Cardiac muscle cell (in vitro differentiated cells and primary cell): ENCODE measurements at regions not wholly inside any gene's neighbourhood (a gene's known extent, or its start where the extent isn't known, plus 50 kb on each side); places are given as distances from the start of the nearest gene placed in this dataset.

Source experiments
- DNase-seq, 2 donors: peaks; one replicate each; pipeline versions ENCODE4 v3.0.0 to v3.0.0-alpha.2; 2010 to 2017; ENCODE audit warnings: low read depth in 1 of 2, low spot score in 1 of 2
- H3K27ac ChIP-seq: fragments of 200-600 bp; sonication (generic); 2 replicates; pipeline ENCODE4 v1.5.1; 2016
- H3K27me3 ChIP-seq: fragments of 200-600 bp; sonication (generic); 2 replicates; pipeline ENCODE4 v1.6.0; 2016; ENCODE audit warnings: control low read depth
- H3K36me3 ChIP-seq: fragments of 200-600 bp; sonication (generic); 2 replicates; pipeline ENCODE4 v1.5.1; 2016; ENCODE audit warnings: control low read depth
- H3K4me1 ChIP-seq: fragments of 200-600 bp; sonication (generic); 2 replicates; pipeline ENCODE4 v1.8.1; 2017; ENCODE audit warnings: low read depth, mild to moderate bottlenecking, mixed run types
- H3K4me3 ChIP-seq: fragments of 200-600 bp; sonication (generic); 2 replicates; pipeline ENCODE4 v1.5.1; 2016; ENCODE audit warnings: mild to moderate bottlenecking
- H3K9me3 ChIP-seq: fragments of 200-600 bp; sonication (generic); 2 replicates; pipeline ENCODE4 v1.5.1; 2017; ENCODE audit warnings: low read depth, mild to moderate bottlenecking, control low read depth
- TF ChIP-seq, protein P1 (sequence below): IDR thresholded peaks from 2 replicates; pipeline ENCODE4 v1.5.1; 2012; ENCODE audit warnings: low read depth, mild to moderate bottlenecking, low read length

DNA sequence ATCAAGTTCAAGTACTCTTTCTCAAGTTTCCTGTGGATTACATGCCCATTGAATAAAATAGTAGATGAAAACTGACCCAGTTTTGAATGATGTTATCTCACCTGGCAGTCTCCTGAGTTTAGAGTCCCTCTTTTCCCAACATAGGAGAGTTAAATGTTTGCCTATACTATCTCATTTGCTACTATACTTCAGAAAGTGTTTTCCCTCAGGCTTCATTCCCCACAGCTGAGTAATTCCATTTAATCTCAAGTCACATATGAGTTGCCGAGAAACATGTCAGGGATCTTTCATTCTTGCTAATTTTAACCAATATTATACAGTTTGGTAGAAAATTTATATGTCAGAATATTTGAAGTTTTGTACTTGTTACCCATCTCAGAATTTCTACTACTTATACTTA, 150.4 kb upstream of the CDH19 start:
- H3K36me3 ChIP-seq = no peaks in the 10 kb centered on the region
- no peak overlapping the region for H3K4me3 ChIP-seq
- no peaks in the 10 kb centered on the region for H3K4me1 ChIP-seq
- no peak overlapping the region for H3K27ac ChIP-seq
- no peaks in the 10 kb centered on the region for H3K9me3 ChIP-seq
- no peaks in the 10 kb centered on the region for H3K27me3 ChIP-seq
- no peak for DNase-seq
- TF ChIP-seq, protein P1, sequence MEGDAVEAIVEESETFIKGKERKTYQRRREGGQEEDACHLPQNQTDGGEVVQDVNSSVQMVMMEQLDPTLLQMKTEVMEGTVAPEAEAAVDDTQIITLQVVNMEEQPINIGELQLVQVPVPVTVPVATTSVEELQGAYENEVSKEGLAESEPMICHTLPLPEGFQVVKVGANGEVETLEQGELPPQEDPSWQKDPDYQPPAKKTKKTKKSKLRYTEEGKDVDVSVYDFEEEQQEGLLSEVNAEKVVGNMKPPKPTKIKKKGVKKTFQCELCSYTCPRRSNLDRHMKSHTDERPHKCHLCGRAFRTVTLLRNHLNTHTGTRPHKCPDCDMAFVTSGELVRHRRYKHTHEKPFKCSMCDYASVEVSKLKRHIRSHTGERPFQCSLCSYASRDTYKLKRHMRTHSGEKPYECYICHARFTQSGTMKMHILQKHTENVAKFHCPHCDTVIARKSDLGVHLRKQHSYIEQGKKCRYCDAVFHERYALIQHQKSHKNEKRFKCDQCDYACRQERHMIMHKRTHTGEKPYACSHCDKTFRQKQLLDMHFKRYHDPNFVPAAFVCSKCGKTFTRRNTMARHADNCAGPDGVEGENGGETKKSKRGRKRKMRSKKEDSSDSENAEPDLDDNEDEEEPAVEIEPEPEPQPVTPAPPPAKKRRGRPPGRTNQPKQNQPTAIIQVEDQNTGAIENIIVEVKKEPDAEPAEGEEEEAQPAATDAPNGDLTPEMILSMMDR = no peak

DNA sequence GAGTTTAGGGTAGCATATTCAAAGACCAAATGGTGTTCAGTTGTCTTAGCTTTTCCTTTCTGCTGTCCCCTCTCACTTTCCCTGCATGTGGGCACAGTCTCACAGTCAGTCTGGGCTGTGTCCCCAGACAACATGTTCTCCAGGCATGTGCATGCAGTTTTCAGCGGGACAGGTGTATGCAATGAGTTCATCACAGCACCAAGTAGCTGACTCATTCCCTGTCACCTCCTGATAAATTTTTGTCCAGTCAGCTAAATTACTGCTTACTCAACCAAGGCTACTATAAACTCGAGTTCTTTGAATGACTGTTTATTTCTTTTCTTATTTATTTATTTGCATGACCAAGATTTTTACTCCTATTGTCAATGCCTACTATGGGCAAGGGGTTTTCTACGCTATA, 148.8 kb upstream of the CDH19 start:
- Histone ChIP-seq H3K4me1 (no peaks in the 10 kb centered on the region), H3K36me3 (no peaks in the 10 kb centered on the region), H3K27me3 (no peaks in the 10 kb centered on the region), H3K9me3 (no peaks in the 10 kb centered on the region), H3K27ac (no peak overlapping the region), H3K4me3 (no peak overlapping the region)
- TF ChIP-seq, protein P1 = no peak
- DNase-seq = no peak

DNA sequence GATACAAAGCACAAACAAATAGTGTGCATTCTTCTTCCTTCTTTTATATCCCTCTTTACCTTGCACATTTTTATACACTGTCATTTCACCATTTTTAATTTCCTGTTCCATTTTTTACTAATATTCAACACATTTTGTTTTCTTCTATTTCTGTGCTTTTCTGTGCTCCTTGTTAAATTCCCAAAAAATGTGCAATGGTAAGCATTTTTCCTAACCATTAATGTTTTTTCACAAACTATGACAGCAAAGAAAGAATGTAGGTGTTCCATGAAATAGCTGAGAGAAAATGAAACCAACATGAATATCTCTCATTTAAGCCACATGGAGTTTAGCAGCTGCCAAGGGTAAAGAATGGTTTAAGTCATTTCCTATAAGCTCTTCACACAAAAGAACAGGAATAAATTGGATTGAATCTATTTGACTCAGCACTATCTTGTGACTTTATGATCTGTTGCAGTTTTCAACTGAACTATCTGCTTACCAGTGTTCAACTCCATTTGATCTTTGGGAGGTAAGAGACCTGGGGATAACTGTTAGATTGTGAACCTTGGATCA, 145.7 kb upstream of the CDH19 start:
- H3K4me3 ChIP-seq = no peak overlapping the region
- DNase-seq = peak in 1 of 2 donors; percentile 14
- TF ChIP-seq, protein P1 = no peak
- no peak overlapping the region for H3K27ac ChIP-seq
- no peaks in the 10 kb centered on the region for H3K9me3 ChIP-seq
- no peaks in the 10 kb centered on the region for H3K27me3 ChIP-seq
- no peaks in the 10 kb centered on the region for H3K4me1 ChIP-seq
- H3K36me3 ChIP-seq = no peaks in the 10 kb centered on the region

DNA sequence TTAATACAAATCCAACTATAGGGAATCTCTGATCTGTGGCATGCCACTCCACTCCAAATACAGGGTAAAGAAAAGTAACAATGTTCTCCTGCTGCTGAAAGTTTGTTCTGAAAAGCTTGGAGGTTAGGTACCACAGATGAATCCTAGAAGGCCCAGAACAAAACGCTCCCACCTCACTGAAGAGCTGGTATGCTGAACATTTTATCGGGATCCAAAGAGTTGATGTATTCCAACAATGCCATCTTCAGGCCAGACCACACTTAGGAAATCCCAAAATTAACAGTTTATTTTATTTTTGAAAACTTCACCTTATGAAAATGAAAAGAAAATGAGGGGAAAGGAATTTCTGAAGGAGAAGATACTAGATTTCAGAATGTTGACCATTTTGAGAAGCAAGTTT, 145.1 kb upstream of the CDH19 start:
- H3K4me1 ChIP-seq = no peaks in the 10 kb centered on the region
- H3K4me3 ChIP-seq = no peak overlapping the region
- DNase-seq = peak; percentile 7 to 63
- H3K9me3 ChIP-seq = no peaks in the 10 kb centered on the region
- H3K36me3 ChIP-seq = no peaks in the 10 kb centered on the region
- H3K27me3 ChIP-seq = no peaks in the 10 kb centered on the region
- TF ChIP-seq, protein P1 = peak; percentile 33
- H3K27ac ChIP-seq = no peak overlapping the region

DNA sequence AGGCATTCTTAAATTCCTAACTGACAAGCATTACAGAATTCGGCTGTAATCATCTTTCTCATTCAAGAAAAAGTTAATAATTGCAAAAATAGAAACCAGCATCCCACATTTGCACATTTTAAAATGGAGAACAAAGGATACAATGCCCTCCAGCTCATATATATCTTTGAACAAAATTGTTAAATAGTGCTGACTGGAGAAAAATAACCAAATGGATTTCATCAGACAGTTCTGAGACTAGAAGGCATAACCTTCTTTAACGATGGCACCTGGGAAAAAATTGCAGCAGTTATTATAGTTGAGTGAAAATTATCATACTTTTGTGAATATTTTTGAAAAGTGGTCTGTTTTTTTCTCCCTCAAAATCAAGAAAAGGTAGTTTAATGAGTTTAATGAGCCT, 138.9 kb upstream of the CDH19 start:
- TF ChIP-seq, protein P1 = no peak
- no peaks in the 10 kb centered on the region for H3K27me3 ChIP-seq
- H3K9me3 ChIP-seq = no peaks in the 10 kb centered on the region
- H3K27ac ChIP-seq = no peak overlapping the region
- no peak for DNase-seq
- no peaks in the 10 kb centered on the region for H3K36me3 ChIP-seq
- H3K4me1 ChIP-seq = no peaks in the 10 kb centered on the region
- H3K4me3 ChIP-seq = no peak overlapping the region

DNA sequence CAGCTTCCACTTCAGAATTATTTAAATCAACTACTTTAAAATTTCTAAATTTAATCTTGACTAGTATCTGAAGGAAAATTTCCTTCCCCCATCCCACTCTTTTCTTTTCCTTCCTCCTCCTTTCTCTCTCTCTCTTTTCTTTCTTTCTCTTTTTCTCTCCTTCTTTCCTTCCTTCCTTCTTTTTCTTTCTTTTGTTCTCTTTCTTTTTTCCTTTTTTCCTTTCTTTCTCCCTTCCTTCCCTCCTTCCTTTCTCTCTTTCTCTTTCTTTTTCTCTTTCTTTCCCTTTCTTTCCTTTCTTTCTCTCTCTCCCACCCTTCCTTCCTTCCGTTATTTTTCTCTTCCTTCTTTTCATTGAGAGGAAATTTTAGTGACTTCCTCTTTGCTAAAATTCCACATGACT, 132.0 kb upstream of the CDH19 start:
- Histone ChIP-seq H3K4me3 (no peak overlapping the region), H3K4me1 (no peaks in the 10 kb centered on the region), H3K36me3 (no peaks in the 10 kb centered on the region), H3K27ac (no peak overlapping the region), H3K27me3 (no peaks in the 10 kb centered on the region), H3K9me3 (no peaks in the 10 kb centered on the region)
- TF ChIP-seq, protein P1 = no peak
- no peak for DNase-seq
